HG03159 (cell line): ENCODE measurements at regions not wholly inside any gene's neighbourhood (a gene's known extent, or its start where the extent isn't known, plus 50 kb on each side); places are given as distances from the start of the nearest gene placed in this dataset.
"Not testable (repeated sequence)": the region's sequence is repeated elsewhere in the genome, so short reads cannot be mapped to it uniquely, and the experiment has no call there.

Source experiments
- ATAC-seq: cut with Tn5 transposase; IDR thresholded peaks from one replicate; pipeline ENCODE4 v1.9.1; 2021; ENCODE audit warnings: mild to moderate bottlenecking, moderate library complexity; ENCODE audit not compliant: unreplicated experiment

- ATAC-seq: no peak
Measured at GRCh38 chr3:148528024-148528423, 169.7 kb upstream of the AGTR1 start.

GRCh38 chr3:148531836-148532235 lies 165.9 kb upstream of the AGTR1 start:
- ATAC-seq: no peak

- no peak for ATAC-seq
Measured at GRCh38 chr3:148532326-148532725, 165.4 kb upstream of the AGTR1 start.

- ATAC-seq: no peak
Measured at GRCh38 chr3:148532774-148533173, 164.9 kb upstream of the AGTR1 start.

DNA sequence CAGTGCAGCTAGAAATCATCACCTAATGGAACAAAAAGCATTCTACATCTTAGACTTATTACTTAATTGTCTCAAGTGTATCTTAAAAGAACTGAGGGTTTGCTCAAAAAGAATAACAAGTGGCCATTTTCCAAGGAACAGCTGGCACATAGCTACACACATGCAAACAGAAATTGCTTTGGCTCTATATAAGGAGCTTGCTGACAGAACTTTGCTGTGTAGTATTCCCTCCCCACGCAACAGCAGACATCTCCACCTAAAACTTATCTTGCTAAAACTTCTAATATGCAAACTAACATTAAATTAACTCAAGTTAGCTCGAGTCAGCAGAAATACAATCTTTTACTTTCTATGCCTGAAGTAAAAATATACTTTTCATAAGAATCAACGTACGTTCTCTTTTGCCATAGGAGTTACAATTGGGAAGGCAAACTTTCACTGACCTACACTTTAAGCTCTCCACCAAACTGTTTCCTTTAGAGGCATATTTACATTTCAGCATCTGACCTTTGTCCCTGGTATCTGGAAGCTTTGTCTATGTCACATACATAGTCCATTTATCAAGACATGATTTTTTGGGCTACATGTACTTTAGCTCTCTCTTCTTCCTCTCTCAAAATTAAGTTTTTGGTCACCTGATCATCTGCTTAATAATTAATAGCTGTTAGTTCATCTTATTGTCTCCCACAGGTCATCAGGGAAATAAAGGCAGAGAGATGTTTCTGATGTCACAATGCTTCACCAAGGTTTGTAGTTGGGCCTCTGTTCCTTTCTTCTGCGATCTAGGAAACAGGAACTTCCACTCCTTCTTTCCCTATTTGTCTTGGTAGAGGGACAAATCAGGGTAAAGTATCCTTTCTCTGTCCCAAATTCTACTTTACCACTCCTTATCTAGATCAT lies 163.4 kb upstream of the AGTR1 start:
- ATAC-seq: no peak

DNA sequence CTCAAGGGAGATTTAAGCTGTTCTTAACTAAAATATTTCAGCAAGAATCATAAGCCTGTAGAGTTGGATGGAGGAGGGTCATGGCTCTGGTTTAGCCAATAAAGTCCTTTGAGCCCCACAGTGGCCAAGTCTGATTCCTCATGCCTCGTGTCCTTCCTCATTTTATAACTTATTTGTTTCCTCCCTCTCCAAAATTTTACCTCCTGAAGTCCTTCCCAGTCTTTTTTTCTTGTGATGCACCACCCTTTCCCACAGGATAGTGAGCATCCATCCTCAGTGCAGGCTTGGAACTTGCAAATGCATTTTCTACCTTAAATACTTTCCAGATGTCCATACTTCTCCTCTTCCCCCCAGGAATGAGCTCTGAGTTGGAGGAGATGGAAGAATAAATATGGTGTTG lies 162.7 kb upstream of the AGTR1 start:
- ATAC-seq: no peak

GRCh38 chr3:148540266-148540665 lies 157.4 kb upstream of the AGTR1 start:
- no peak for ATAC-seq

DNA sequence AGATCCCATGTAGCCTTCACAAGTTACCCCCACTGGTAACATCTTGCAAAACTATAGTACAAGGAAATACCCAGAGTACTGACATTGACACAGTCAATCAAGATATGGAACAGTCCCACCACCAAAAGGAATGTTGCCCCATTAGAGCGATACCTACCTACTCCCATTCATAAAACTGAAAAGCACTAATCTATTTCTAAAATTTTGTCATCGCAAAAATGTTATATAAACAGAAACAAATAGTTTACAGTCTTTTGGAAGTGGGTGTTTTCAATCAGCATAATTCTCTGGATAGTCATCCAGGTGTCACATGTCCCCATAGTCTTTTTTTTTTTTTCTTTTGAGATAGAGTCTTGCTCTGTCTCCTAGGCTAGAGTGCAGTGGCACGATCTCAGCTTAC lies 156.9 kb upstream of the AGTR1 start:
- ATAC-seq: no peak

DNA sequence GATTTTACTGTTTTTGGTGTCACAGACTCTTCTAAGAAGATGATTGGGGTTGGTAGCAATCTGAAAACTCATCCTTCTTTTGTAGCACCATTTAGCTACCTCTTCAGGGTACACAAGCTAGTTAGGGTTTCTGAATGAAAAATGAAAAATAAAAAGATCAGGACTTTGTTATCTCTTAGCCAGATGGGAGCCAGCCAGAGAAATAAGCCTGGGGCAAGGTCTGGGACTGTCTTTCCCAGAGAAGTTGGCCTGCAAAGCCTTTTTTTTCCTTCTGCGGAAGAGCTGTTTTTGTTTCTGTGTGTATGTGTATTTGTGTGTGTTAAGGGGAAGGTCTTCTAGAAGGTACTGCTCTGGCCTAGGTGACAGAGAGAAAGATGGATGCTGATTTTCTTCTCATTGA lies 150.7 kb upstream of the AGTR1 start:
- no peak for ATAC-seq

DNA sequence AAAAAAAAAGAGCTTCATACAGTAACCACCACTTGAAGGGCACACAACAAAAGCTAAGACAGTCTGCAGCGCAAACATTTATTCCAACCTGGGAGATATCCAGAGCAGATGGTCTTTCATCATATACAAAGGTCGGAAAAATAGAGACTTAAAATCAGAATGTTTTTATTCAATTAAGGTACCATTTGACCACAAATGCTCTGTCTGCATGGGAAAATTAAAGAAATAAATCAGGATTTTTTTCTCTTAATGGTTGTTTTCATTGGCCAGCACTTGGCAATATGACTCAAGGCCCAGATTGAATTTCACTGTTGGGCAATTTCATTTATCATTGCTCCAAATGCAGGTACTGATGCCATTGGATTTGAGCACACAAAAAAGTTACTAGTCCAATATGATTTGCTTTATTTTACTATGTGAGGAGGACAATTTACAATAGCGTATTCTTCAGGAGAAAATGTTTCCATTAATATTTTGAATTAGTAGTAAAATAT lies 145.9 kb upstream of the AGTR1 start:
- no peak for ATAC-seq

GRCh38 chr3:148554367-148554766 lies 143.3 kb upstream of the AGTR1 start:
- no peak for ATAC-seq

- ATAC-seq: no peak
Measured at GRCh38 chr3:148556664-148557063, 141.0 kb upstream of the AGTR1 start.

DNA sequence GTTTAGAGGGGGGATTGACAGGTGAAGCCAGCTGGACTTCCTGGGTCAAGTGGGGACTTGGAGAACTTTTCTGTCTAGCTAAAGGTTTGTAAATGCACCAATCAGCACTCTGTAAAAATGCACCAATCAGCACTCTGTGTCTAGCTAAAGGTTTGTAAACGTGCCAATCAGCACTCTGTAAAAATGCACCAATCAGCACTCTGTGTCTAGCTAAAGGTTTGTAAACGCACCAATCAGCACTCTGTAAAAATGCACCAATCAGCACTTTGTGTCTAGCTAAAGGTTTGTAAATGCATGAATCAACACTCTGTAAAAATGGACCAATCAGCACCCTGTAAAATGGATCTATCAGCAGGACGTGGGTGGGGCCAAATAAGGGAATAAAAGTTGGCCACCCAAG lies 120.1 kb upstream of the AGTR1 start:
- not testable (repeated sequence) for ATAC-seq

GRCh38 chr3:148582126-148582525 lies 115.6 kb upstream of the AGTR1 start:
- no peak for ATAC-seq

- no peak for ATAC-seq
Measured at GRCh38 chr3:148583793-148584192, 113.9 kb upstream of the AGTR1 start.

DNA sequence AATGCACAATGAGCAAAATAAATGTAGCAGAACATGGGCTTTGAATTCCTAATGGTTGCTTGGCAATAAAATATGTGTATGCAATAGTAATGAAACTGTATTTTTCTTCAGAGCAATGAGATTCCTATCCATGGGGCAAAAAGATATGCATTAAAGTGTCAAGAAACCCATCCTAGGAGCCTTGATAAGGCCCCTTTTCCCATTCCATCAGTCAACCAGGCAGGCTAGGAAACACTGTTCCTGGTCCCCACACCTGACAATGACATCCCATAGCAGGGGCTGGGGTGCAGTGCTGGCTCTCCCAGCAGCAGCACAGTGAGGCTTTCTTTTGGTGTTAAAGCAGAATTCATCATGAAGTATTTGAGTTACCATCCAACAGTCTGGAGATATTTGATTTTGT lies 113.3 kb upstream of the AGTR1 start:
- ATAC-seq: no peak

DNA sequence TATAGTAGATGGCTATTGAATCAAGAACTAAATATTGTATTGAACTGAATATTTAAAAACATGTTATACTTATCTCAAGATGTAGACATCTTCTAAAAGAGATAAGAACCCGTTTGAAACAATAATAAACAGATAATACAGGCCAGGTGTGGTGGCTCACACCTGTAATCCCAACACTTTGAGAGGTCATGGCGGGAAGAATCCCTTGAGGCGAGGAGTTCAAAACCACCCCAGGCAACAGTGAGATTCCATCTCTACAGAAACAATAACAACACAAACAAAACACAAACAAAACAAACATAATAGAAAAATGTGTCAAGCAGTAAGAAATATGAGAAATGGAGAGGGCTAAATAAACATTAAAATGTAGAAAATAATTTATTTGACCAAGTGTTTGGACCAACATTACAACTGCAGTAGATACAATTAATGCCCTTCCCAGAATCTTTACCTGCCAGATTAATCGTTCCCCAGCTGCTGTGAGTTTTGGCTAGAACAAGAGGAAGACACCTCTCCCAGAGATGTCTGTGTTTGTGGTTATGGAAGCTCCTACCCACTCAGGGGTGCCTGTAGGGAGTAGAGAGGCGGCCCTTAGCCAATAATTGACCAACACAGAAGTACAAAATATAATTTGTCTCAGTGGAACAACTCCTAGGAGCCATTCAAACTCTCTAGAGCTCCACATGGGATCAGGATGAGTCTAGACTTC lies 111.9 kb upstream of the AGTR1 start:
- ATAC-seq: no peak

DNA sequence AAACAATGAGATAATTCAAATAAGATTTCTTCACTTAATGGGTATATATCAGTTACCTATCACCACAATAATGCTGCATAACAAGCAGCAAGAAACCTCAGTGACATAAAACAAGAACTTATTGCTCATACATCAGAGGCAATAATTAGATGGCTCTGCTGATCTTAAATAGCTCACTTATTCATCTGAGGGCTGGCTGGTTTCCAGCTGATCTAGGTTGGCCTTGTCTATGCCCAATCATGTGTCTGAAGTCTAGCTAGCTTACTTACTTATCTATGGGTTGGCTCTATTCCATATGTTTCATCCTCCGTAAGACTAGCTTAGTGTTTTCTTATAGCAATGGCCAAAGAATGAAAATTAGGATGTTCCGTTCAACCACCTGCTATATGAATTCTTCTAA lies 109.4 kb upstream of the AGTR1 start:
- no peak for ATAC-seq

DNA sequence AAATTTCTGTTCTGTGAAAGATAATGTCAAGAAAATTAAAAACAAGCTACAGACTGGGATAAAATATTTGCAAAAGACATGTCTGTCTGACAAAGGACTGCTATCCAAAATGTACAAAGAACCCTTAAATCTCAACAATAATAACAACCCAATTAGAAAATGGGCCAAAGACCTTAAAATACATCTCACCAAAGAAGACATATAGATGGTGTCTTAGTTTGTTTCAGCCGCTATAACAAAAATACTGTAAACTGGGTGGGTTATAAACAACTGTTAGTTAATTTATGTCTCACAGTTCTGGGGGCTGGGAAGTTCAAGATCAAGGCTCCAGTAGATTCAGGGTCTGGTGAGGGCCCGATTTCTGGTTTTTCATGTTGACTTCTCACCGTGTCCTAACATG lies 106.2 kb upstream of the AGTR1 start:
- ATAC-seq: no peak

DNA sequence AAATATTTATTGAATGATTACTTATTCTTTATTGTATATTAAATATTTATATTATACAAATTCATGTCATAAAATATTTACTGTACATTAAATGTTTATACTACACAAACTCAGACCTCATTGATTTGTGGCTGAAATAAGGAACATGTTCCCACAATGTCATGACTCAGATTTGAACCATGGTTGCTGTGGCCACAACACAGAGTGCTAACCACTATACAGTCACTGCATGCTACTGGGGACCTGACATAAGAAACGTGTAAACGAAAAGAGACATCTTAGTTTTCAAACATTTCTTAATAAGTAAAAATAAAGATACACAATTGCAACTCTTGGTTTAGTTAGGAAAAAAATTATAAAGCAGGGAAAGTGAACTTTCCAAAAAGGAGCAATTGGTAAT lies 99.1 kb upstream of the AGTR1 start:
- no peak for ATAC-seq

- ATAC-seq: no peak
Measured at GRCh38 chr3:148599481-148599880, 98.2 kb upstream of the AGTR1 start.

GRCh38 chr3:148600440-148600839 lies 97.3 kb upstream of the AGTR1 start:
- ATAC-seq: no peak
